Activated CD8-positive, alpha-beta memory T cell treated with anti-CD3 and anti-CD28 coated beads for 36 hours (primary cell): ENCODE measurements at regions not wholly inside any gene's neighbourhood (a gene's known extent, or its start where the extent isn't known, plus 50 kb on each side); places are given as distances from the start of the nearest gene placed in this dataset.

Source experiments
- CTCF ChIA-PET: fragments of 350-600 bp; sonication (Branson Sonifier 250); formaldehyde crosslinking; loops from one replicate; lab custom pipeline; 2021; ENCODE audit warnings: antibody characterized with exemption; lab: Charles Lee
- POLR2A ChIA-PET: fragments of 350-600 bp; sonication (Branson Sonifier 250); formaldehyde crosslinking; loops from one replicate; lab custom pipeline; 2021; ENCODE audit warnings: antibody characterized with exemption; lab: Charles Lee

GRCh38 chr2:30394096-30394495 lies 53.0 kb upstream of the LCLAT1 start:
- CTCF ChIA-PET, result no interaction called here
- POLR2A ChIA-PET, result no interaction called here

- CTCF ChIA-PET, result no interaction called here
- POLR2A ChIA-PET, result no interaction called here
These were observed 50.4 kb upstream of the LCLAT1 start for GRCh38 chr2:30396436-30397232.
